ENCODE measurements at regions not wholly inside any gene's neighbourhood (a gene's known extent, or its start where the extent isn't known, plus 50 kb on each side); places are given as distances from the start of the nearest gene placed in this dataset.
A peak's percentile ranks its signal among the peaks of the same experiment; 100 is the strongest.
"Not testable (repeated sequence)": the region's sequence is repeated elsewhere in the genome, so short reads cannot be mapped to it uniquely, and the experiment has no call there.

GRCh38 chr12:28023156-28023887 is 50.8 kb upstream of the PTHLH start:
- DNase-seq: peak; percentile 13

GRCh38 chr12:28024231-28024995 is 51.9 kb upstream of the PTHLH start:
- no peak for DNase-seq

- DNase-seq: no peak
Measured at GRCh38 chr12:28025821-28026505, 53.4 kb upstream of the PTHLH start.

- DNase-seq: no peak
Measured at GRCh38 chr12:28026701-28027100, 54.2 kb upstream of the PTHLH start.

GRCh38 chr12:28027328-28027727 is 54.8 kb upstream of the PTHLH start:
- no peak for DNase-seq

- no peak for DNase-seq
Measured at GRCh38 chr12:28027947-28028724, 55.6 kb upstream of the PTHLH start.

GRCh38 chr12:28032811-28033537 is 60.4 kb upstream of the PTHLH start:
- no peak for DNase-seq

GRCh38 chr12:28033538-28033915 is 61.0 kb upstream of the PTHLH start:
- DNase-seq: no peak

GRCh38 chr12:28034271-28034670 is 61.7 kb upstream of the PTHLH start:
- no peak for DNase-seq

- DNase-seq: no peak
Measured at GRCh38 chr12:28035500-28035899, 63.0 kb upstream of the PTHLH start.

GRCh38 chr12:28036940-28037339 is 64.4 kb upstream of the PTHLH start:
- no peak for DNase-seq

GRCh38 chr12:28040246-28040645 is 67.7 kb upstream of the PTHLH start:
- DNase-seq: no peak

GRCh38 chr12:28046600-28046999 is 74.1 kb upstream of the PTHLH start:
- not testable (repeated sequence) for DNase-seq

GRCh38 chr12:28050606-28051005 is 78.1 kb upstream of the PTHLH start:
- no peak for DNase-seq

- no peak for DNase-seq
Measured at GRCh38 chr12:28051516-28052354, 79.2 kb upstream of the PTHLH start.

GRCh38 chr12:28053564-28053963 is 81.0 kb upstream of the PTHLH start:
- DNase-seq: no peak

- no peak for DNase-seq
Measured at GRCh38 chr12:28054583-28054982, 82.0 kb upstream of the PTHLH start.

- DNase-seq: peak; percentile 49
Measured at GRCh38 chr12:28057856-28058615, 85.5 kb upstream of the PTHLH start.

- DNase-seq: no peak
Measured at GRCh38 chr12:28059220-28059619, 86.7 kb upstream of the PTHLH start.

GRCh38 chr12:28059668-28060067 is 87.1 kb upstream of the PTHLH start:
- no peak for DNase-seq

GRCh38 chr12:28060871-28061270 is 88.3 kb upstream of the PTHLH start:
- DNase-seq: no peak
